HG03139 (cell line): ENCODE measurements at regions not wholly inside any gene's neighbourhood (a gene's known extent, or its start where the extent isn't known, plus 50 kb on each side); places are given as distances from the start of the nearest gene placed in this dataset.
"Not testable (repeated sequence)": the region's sequence is repeated elsewhere in the genome, so short reads cannot be mapped to it uniquely, and the experiment has no call there.

Experiments
- ATAC-seq: cut with Tn5 transposase; IDR thresholded peaks from one replicate; pipeline ENCODE4 v1.9.1; 2021; ENCODE audit not compliant: unreplicated experiment

DNA sequence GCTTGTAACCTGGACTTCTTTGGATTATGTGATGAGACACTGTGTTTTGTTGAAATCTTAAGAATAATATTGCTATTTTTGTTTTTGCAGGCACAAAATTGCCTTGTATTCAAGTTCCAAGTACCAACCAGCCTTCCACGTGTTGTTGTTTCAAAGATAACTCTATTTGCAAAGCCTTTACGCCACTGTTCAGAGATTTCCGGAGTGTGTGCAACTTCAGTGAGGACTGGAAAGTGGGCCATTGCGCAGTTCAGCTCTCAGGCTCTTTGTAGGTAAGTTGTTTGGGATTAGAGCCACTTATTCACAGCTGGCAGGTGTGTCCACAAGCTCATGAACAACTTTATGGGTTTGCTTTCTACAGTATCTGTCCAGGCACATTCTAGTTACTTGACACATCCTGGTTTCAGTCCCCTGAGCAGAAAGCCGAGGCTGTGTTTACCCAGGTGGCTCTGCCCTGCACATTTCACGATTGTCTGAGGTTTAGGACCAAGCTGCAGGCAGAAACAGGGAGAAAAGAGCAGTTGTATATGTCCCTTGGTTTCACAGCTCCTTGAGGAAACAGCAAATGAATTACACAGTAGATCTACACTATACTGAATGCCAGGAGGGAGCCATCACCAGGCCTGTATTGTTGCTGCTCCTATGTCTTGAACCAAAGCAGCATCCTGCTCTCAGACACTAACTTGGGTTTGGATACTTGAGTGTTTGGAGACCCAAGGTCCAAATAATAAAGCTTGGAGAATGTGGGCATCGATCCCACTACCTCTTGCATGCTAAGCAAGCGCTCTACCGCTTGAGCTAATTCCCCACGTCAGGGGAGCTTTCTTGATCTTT is 136.1 kb upstream of the ZNF322 start:
- ATAC-seq, result not testable (repeated sequence)

DNA sequence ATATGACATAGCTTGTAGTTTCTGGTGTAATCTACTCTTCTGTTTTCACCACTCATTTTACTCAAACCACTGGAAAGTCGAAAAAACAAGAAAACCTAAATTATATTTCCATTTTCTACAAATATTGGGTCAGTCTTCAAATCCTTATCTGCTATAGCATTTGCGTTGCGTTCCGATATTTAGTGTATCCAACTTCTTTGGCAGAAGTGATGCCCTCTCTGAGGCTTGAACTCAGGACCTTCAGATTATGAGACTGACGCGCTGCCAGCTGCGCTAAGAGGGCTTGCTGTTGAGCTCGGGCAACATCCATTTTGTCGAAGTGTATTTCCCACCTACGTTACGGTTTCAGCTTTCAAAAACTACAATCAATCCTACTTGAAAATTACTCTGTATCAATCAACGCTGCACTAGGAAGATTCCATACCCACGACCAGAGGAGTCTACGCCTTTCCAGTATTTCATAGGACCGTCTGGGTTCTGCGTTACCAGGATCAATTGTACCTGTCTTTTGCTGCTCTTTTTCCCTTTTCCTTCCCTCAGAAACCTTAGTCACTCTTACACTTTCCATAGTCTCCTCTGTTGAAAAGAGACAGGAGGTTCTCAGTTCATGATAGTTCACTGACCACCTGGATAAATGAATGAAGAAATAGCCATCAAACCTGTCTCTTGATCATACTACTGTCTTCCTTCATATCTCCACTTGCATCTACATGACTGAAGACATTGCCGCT is 140.5 kb upstream of the ZNF322 start:
- not testable (repeated sequence) for ATAC-seq

DNA sequence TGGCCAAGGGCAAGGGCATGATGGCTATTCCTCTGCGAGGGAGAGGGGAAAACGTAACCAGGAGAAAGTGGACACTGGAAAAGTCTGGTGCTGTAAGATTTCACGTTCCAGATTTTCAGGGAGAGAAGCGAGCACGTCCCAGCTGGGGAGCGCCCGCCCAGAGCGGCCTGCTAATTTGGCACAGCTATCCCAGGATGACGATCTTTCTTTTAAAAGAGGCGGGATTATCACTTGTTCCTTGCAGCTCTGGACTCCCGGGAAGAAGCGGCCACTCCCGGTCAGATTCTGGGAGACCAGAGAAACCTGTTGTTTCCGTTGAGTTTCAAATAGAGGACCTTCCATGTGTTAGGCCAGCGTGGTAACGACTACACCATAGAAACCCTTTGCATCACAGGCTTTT is 144.2 kb upstream of the ZNF322 start:
- ATAC-seq, result not testable (repeated sequence)

DNA sequence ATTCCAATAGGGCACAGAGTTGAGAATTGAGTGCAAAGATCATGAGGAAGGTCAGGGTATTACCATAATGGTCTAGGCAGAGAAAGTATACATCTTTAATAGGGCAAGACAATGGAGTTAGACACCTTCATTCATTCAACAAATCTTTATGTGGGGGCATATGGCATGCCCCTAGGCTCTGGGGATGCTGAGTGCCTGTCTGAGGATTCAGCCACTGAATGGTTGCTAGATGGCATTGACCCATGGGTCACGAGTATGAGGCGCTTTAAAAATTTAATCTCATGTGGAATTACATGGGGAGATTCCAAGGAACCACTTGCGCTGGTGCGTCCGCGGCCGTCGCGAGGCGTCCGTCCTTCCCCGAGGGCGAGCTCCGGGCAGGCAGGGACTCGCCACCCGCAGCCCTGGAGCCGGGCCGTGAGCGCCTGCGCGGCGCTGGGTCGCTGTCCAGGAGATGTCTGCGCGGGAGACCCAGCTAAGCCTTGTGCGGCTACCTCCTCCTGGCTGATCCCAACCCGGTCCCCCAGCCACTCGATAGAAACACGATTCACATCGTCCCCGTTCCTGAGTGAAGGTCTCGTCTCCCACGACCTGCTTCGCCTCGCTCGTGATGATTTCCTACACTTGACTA is 152.1 kb upstream of the ZNF322 start:
- not testable (repeated sequence) for ATAC-seq

DNA sequence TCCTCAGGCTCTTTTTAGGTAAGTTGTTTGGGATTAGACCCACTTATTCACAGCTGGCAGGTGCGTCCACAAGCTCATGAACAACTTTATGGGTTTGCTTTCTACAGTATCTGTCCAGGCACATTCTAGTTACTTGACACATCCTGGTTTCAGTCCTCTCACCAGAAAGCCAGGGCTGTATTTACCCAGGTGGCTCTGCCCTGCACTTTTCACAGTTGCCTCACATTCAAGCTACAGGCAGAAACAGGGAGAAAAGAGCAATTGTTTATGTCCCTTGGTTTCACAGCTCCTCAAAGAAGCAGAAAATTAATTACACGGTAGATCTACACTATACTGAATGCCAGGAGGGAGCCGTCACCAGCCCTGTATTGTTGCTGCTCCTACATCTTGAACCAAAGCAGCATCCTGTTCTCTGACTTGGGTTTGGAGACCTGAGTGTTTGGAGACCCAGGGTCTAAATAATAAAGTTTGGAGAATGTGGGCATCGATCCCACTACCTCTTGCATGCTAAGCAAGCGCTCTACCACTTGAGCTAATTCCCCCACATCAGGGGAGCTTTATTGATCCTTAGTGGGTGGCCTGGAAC is 159.2 kb upstream of the ZNF322 start:
- not testable (repeated sequence) for ATAC-seq

DNA sequence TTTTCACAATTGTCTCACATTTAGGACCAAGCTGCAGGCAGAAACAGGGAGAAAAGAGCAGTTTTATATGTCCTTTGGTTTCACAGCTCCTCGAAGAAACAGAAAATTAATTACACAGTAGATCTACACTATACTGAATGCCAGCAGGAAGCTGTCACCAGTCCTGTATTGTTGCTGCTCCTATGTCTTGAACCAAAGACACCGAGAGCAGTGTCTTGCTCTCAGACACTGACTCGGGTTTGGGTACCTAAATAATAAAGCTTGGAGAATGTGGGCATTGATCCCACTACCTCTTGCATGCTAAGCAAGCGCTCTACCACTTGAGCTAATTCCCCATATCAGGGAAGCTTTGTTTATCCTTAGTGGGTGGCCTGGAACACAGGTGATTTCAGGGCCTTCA is 168.4 kb upstream of the ZNF322 start:
- not testable (repeated sequence) for ATAC-seq

DNA sequence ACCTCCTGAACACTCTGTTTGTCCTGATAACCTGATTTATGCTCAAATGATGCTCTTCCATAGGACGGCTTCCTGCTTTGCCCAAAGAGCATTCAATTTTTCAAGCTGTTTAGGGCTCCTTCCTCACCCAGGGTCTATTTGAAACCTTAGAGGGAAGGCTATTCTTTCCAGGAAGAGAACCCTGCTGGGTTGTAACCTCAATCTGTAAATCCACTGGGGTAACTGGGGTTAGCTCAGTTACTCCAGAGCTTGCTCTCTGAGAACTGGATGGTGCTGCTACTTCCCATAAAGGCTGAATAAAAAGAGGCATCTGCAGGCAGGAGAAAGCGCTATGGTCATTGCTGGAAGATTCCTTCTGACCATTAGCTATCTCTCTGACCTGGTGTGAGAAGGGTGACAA is 169.9 kb upstream of the ZNF322 start:
- not testable (repeated sequence) for ATAC-seq

DNA sequence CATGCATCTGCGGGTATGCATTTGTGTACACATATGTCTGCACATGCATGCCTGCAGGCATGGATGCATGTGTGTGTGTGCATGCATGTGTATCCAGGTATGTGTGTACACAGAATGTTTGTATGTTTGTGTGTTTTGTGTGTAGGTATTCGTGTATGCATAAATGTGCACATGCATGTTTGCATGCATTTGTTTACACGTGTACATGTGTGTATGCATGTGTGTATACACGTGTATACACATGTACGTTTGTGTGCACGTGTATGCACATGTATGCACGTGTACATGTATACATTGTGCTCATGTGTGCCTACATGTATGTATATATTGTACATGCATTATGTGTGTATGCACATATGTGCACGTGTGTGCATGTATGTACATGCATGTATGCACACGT is 171.4 kb upstream of the ZNF322 start:
- ATAC-seq, result not testable (repeated sequence)

DNA sequence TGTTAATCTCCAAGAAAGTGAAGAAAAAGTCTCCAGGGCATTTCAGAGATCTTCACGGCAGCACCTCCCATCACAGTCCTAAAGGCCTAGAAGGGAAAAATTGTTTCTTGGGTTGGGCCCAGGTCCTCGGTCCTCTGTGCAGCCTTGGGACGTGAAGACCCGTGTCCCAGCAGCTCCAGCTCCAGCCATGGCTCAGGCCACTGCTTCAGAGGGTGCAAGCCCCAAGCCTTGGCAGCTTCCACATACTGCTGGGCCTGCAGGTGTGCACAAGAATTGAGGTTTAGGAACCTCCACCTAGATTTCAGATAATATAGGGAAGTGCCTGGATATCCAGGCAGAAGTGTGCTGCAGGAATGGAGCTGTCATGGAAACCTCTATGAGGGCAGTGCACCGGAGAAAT is 176.2 kb upstream of the ZNF322 start:
- not testable (repeated sequence) for ATAC-seq

DNA sequence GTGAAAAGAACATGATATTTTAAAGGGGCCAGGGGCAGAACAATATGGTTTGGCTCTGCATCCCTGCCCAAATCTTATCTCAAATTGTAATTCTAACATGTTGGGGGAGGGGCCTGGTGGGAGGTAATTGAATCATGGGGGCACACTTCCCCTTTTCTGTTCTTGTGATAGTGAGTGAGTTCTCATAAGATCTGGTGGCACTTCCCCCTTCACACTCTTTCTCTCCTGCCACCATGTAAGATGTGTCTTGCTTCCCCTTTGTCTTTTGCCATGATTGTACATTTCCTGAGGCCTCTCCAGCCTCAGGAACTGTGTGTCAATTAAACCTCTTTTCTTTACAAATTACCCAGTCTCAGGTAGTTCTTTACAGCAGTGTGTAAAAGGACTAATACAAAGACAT is 177.1 kb upstream of the ZNF322 start:
- ATAC-seq, result not testable (repeated sequence)

DNA sequence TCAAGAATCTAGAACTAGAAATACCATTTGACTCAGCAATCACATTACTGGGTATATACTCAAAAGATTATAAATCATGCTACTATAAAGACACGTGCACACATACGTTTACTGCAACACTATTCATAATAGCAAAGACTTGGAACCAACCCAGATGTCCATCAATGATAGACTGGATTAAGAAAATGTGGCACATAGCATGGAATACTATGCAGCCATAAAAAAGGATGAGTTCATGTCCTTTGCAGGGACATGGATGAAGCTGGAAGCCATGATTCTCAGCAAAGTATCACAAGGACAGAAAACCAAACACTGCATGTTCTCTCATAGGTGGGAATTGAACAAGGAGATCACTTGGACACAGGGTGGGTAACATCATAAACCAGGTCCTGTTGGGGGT is 185.3 kb upstream of the ZNF322 start:
- not testable (repeated sequence) for ATAC-seq

DNA sequence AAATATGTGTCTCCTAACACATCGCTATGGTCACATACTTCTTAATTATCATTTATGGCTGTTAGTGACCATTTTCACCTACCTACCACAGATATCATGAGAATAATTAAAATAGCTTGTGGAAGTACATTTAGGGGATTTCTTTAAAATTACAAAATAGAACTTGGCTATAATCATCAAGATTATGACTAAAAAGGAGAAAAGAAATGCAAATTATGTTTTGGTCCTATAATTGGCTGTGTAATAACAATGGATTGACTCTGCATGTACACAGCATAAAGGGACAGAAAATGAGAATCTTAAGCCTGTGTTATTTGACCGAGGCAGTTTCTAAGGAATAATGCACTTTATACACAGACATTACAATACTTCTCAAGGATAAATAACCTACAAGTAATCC is 197.7 kb upstream of the ZNF322 start:
- ATAC-seq, result not testable (repeated sequence)

DNA sequence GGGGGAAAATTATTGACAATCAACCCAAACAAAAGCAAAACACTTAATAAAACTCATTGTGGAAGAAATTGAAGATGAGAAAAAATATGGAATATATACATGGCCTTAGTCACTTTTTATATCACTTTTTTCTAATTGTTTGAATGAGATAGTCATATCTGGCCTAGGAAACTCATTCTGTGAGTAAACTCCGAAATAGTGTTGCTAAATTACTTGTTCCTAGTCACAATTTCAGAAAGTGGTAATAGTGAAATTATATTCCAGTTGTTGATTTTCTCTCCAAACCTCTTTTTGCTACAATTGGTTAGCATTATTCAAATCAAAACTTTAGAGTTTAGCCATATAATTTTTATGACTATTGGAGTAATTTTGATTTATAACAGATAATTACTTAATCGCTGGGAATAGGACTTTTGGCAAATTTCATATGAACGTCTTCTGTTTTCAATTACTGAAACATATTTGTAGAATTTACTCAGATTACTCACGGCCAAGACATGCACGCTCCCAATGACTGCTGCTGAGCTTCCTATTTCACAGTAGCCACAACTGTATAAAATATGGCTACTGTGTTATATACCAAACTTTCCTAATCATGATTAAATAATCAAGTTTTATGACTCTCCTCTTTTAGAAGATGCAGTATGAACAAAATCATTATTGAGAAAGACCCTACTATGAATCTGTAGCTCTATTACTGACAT is 199.7 kb upstream of the ZNF322 start:
- not testable (repeated sequence) for ATAC-seq

DNA sequence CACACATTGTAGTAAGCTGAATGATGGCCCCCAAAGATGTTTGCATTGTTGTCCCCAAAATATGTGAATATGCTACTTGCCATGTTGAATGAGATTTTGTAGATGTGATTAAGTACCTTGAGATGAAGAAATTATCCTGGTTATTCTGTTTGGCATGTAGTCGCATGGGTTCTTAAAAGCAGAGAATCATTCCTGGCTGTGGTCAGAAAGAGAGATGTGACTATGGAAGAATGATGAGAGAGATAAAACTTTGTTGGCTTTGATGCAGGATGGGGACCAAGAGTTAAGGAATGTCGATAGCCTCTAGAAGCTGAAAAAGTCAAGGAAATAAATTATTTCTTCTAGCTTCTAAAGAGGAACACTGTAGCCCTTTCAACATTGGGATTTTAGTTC is 200.2 kb upstream of the ZNF322 start:
- ATAC-seq, result not testable (repeated sequence)

DNA sequence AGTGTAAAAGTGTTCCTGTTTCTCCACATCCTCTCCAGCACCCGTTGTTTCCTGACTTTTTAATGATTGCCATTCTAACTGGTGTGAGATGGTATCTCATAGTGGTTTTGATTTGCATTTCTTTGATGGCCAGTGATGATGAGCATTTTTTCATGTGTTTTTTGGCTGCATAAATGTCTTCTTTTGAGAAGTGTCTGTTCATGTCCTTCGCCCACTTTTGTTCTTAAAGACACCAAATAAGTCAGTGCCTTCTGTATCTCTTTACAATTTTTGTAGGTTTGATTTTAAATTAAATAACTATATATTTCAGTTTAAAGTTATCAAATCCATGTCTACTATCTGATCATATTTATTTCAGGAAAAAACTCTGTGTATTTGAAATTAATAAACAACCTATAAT is 202.4 kb upstream of the ZNF322 start:
- not testable (repeated sequence) for ATAC-seq

DNA sequence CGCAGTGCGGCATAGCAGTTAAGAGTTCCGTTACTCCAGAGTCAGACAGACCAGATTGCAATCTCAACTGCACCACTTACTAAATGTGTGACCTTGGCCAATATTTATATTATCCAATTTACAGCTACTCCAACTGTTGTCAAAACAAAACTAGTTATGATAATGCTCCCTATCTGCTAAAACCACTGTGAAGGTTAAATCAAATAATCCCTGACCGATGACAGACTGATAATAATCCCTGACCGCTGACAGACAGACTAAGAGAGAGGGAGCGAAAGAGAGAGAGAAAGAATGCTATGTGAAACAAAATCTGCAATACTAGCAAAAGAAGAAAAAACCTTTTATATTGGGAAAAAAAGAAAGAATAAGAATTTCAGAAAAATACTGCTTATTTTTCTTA is 204.1 kb upstream of the ZNF322 start:
- ATAC-seq, result not testable (repeated sequence)

DNA sequence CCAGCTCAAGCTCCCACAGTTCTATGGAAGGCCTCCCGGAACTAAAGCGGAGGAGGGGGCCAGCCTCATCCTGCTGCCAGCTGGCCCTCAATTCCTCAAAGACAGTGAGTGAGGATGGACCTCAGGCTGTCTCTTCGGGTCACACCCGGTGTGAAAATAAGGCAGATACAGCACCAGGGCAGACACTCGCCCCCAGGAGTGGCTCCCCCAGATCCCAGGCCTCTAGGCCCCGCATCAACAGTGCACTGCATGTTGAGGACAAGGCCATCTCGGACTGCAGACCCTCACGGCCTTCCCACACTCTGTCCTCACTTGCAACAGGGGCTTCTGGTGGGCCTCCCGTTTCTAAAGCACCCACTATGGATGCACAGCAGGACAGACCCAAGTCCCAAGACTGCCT is 239.2 kb upstream of the ZNF322 start:
- not testable (repeated sequence) for ATAC-seq

DNA sequence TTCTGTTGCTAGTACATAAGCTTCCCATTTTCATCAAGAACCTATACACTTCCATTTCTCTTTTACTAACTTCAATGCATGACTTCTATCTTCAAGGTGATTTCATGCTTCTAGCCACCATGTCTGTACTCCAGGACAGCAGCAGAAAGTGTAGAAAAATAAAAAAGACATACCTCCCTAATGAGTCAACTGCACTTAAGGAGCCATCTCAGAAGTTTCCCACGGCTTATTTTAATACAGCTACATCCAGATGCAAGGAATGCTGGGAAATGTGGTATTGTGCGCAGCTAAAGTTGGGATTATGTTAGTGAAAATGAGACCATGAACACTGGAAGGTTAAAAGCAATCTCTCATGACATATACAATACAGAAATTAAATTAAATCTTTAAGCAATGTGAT is 264.7 kb upstream of the ZNF322 start:
- not testable (repeated sequence) for ATAC-seq

DNA sequence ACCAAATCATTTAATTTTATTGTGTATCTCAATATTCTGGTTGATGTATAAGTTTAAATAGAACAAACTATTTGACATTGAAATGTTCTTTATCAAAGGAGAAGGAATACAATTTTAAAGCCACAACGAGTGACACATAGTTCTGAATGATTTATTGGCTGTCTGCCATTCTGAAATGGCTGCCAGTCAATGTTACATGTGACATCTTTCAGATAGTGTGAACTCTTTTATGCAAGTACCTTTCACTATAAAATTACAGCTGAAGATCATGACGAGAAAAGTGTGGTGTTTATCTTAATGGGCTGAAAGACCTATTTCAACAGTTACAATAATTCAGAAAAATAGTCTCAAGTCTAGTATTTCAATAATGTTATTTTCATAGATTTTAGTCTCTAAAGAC is 268.6 kb upstream of the ZNF322 start:
- ATAC-seq, result not testable (repeated sequence)

DNA sequence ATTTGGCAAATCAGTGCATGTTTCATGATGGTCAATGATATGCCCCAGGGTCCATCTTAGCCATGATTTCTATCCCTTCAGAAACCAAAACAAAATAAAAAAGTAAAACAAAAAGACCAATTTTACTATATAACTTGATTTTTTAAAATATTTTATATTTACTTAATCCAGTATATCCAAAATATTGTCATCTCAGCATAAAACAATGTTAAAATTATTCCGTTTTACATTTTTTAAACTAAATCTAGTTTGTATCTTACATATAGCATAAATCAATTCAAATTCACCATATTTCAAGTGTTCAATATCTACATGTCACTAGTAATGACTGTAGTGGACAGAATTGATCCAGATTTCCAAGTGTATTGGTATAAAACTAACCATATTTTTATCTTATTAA is 277.7 kb upstream of the ZNF322 start:
- not testable (repeated sequence) for ATAC-seq

DNA sequence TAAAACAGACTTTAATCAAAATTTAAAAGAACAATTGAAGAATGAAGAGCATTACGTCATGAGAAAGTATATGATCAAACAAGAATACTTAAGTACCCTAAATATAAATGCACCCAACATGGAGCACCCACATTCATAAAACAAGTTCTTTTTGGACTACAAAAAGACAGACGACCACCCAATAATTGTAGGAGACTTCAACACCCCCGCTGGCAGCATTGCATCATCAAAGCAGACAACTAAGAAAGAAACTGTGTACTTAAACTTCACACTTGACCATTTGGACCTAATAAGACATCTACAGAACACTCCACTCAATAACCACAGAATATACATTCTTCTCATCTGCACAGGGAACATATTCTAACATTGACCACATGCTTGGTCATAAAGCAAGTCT is 291.7 kb upstream of the ZNF322 start:
- not testable (repeated sequence) for ATAC-seq
